ENCODE measurements at regions not wholly inside any gene's neighbourhood (a gene's known extent, or its start where the extent isn't known, plus 50 kb on each side); places are given as distances from the start of the nearest gene placed in this dataset.

- TF ChIP-seq CTCF (conservative IDR thresholded peaks at IDR 0.05; ENCODE audit: low read depth, low read length) (no peak), USF2 (IDR thresholded peaks at IDR 0.05; ENCODE audit: low read depth, low read length) (no peak)
Observed at GRCh38 chr7:109049366-109049765, 479.7 kb downstream of the DNAJB9 start.
